Stimulated activated CD8-positive, alpha-beta memory T cell treated with anti-CD3 and anti-CD28 coated beads, Interleukin-15, amount 100 ng/mL, for 48 hours (primary cell): ENCODE measurements at regions not wholly inside any gene's neighbourhood (a gene's known extent, or its start where the extent isn't known, plus 50 kb on each side); places are given as distances from the start of the nearest gene placed in this dataset.

Experiments
- DNase-seq, 2 donors: peaks; one replicate each; pipeline ENCODE4 v3.0.0-alpha.2; 2020; ENCODE audit warnings: low read depth in 2 of 2

DNA sequence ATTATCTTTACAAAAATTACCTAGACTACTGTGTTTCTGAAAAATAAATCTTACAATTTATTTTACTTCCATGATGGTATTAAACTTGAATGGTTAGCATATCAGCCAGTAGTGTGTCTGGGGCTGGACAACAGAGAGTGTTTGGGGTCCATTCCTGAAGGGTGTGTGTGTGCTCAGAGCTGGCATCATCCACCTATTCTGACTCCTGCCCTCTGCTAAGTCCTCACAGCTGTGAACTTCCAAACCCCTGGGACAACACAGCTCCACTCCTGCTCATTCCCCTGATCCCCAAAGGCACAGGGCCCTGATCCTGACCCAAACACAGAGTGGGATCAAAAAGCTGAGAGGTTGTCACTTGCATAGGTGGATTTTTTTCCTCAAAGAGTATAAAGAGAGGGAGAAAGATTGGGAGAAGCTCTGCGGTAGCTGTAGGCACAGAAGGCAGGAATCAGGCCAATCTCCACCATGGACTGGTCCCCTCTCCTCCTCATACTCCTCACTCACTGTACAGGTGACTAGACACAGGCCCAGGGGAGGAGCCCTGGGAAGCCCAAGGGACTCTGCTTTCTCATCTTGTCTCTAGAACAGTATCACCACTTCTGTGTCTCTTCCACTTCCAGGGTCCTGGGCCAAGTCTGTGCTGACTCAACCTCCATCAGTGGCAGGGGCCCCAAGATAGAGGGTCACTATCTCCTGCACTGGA lies 55.7 kb upstream of the TOP3B start:
- no peak for DNase-seq

DNA sequence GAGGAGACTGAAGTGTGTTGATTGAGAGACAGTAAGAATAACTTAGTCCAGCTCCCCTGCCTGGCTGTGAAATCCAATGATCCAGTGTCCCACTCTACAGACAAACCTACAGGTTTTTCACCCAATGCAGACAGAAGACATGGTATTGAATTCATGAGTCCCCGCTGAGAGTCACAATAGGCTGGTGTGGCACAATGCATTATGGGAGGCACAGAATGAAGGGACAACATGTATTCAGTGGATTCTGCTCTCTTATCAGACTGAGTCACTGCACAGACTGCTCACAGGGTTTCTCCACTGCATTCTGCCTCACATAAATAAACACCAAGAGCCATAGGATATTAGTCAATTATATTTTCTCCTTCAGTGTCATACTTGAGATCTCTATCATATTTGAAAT lies 55.2 kb upstream of the TOP3B start:
- DNase-seq, result no peak

DNA sequence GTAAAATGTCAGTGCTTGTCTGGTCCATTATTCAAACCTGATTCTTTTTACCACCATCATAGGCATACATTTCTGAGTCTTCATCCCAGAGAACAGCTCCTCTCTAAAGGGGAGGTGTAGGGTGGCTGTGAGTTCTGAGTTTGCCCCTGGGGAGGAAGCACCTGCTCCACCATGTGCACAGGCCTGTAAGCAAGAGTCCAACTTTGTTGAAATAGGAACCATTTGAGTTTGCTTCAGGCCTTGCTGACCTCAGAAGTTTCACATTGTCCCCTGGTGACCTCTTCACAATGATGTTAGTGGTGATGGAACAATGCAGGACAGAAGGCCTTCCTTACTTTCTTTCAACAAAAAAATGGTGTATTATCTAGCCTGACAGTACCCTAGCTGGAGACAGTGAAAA lies 54.6 kb upstream of the TOP3B start:
- no peak for DNase-seq

DNA sequence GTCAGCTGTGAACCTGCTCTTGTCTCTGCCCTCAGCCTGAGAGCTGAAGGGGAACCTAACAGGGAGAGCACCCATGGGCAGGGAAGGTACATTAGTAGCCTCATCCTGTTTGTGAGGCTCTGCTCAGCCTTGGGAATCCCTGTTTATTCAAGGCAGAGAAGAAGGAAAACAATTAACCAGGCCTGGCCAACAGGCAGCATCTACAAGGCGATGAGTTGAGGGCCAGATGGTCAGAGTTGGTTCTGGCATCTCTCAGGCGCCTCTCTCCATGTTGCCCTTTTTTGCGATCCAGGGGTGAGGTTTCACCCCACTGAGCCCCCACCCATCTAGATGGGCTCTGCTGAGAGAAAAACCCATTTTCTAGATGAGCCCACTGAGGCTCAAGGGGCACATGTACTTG lies 54.0 kb upstream of the TOP3B start:
- no peak for DNase-seq

DNA sequence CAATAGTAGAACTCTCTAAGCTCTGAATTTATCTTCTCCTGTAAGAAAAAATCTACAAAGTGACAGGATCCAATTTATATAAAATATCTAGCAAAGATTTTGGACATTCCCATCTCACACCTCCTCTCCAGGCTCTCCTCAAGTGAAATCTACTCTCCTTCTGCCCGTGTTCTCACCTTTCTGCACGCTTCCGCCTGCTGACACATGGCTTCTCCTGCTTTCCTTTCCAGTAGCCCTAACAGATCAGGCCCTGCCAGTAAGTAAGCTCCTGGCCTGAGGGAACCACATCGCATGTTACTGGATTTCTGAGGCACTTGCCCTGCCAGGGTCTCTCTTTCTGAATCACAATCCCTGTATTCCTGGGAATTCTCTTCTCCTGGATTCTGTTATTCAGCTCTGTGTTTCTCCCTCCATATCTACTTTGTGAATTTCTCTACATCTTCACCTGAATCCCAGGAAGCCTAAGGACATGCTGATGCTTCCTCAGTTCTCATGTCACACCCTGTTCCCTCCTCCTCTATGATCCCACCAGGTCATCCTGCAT lies 53.3 kb upstream of the TOP3B start:
- DNase-seq, result no peak

- no peak for DNase-seq
Observed at GRCh38 chr22:22035203-22035602, 52.6 kb upstream of the TOP3B start.

- DNase-seq, result no peak
Observed at GRCh38 chr22:22034469-22035132, 52.0 kb upstream of the TOP3B start.

DNA sequence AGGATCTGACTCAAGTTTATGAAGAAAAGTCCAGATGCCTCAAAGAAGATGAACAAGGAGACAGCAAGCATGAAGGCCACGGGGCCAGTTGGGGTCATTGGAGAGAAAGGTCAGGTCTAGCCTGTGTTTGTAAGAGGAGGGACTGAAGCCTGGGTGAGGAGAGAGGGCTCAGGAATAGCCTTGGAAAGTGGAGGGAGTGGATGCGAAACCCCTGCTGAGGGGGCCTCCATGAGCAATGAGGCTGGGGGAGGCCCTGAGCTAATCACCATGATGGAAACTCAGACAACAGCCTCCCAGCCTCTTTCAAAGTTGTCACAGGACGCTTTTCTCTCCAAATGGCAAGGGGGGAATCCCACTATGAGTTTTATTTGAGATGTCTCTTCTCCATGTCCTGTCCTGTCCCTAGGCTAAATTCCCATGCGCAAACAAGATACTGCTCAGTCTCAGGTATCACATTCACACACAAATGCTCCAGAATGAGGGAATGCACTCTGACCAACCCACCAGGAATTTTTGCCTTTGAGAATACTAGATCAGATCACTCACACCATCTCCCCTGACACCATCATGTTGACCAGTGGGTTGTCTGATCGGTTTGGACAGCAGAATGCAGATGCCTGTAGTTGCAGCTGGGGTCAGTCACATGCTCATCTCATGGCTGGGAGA lies 51.3 kb upstream of the TOP3B start:
- no peak for DNase-seq

DNA sequence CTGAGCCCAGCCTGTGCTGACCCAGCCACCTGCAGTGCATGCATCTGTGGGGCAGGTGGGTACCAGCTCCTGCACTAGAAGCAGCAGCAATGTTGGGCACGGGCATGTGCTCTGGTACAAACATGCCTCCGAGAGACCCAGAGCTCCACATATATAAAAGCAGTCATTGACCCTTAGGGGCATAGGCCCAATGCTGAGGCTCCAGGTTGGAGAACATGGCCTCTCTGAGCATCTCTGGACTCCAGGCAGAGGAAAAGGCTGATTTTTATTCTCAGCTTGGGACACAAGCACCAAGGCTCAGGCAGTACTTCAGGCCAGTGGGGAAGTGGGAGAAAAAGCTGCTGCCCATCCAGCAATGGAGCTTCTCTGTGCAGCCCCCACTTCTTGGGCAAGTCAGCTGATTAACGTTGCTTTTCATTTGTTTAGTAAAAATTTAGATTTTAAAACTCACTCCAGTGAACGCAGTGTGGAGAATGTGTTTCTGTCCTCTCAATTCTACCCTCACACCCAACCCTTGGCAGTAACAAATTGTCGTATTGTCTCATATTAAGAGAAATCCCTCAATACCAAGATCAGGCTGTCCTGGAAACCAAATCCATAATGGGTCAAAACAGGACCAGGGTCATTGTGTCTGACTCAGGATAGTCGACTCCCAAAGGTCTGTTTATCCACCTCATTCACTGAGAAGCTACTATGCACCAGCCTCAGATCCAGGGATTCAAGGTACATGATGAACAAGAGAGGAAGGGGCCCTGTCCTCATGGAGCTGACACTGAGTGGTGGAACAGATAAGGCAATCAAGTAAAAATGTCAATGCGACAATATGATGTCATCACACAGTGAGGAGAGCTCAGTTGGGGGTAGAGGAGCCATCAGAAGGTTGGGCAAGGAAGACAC lies 50.6 kb upstream of the TOP3B start:
- no peak for DNase-seq

DNA sequence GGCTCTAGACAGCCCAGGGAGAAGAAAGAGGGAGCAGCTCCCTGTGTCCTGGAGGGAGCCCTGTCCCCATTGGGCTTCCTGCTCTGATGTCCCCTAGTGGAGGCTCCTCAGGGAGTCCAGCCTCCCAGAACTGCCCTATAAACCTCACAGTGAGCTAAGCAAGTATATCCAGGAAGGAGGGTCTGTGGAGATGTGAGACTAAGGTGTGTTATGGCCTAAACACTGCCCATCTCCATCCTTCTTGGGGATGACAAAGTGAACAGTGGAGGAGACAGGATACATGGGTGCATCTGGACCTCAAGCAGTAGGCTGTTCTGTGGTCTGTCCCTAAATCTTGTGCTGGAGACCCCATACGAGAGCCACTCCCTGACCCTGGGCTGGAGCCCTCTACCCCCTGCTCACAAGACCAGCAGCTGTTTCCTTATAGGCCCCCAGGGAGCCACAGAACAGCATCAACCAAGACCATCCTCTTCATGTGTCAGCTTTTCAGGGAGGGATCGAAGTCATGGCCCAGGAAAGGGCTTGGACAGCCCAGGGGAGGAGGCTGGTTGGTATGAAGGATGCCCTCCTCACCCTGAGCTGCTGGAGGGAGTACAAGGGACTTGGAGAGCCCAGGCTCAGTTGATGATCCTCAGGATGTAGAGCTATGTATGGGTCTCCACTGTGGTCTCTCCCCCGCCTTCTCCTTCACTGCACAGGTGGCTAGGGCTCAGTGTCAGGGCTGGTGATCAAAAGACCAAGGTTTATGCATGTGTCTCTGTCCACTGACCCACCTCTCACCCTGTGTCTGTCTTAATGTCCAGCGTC lies 49.7 kb upstream of the TOP3B start:
- DNase-seq, result no peak
